Activated T-helper 9 cell treated with anti-CD3 and anti-CD28 coated beads, Interleukin-2, amount 50 U/mL, for 16 hours (primary cell): ENCODE measurements at regions not wholly inside any gene's neighbourhood (a gene's known extent, or its start where the extent isn't known, plus 50 kb on each side); places are given as distances from the start of the nearest gene placed in this dataset.
"Not testable (repeated sequence)": the region's sequence is repeated elsewhere in the genome, so short reads cannot be mapped to it uniquely, and the experiment has no call there.

Source experiments
- DNase-seq: peaks from one replicate; pipeline ENCODE4 v3.0.0-alpha.2; 2020; ENCODE audit warnings: low read depth

DNA sequence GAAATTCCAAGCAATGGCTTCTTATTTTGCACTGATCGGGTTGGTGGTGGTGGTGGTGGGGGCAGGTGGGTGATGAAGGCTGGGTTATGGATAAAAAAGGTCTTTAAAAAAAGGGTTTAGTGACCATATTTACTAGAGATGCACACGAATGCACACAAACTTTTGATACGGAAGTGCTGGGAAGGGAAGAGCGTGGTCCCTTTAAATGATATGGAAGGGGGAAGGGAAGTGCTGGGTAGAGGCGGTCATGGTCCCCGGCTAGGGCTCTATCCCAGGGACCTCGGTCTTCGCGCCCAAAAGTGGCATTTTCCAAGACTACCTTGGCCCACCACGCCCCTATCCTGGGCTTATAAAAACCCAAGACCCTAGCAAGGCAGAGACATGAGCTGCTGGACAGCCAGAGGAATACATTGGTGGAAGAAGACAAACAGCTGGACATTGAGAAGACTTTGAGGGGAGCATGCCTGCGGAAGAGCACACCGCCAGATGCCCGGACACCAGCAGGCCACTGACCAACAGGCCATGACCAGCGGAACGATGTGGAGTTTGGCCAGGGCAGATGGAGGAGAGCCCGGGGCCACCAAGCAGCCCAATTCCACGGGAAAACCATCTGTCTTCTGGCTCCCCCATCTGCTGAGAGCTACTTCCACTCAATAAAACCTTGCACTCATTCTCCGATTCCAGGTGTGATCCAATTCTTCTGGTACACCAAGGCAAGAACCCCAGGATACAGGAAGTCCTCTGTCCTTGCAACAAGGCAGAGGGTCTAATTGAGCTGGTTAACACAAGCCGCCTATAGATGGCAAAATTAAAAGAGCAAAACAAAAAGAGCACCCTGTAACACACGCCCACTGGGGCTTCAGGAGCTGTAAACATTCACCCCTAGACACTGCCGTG lies 1720.2 kb downstream of the MRPL39 start:
- no peak for DNase-seq

DNA sequence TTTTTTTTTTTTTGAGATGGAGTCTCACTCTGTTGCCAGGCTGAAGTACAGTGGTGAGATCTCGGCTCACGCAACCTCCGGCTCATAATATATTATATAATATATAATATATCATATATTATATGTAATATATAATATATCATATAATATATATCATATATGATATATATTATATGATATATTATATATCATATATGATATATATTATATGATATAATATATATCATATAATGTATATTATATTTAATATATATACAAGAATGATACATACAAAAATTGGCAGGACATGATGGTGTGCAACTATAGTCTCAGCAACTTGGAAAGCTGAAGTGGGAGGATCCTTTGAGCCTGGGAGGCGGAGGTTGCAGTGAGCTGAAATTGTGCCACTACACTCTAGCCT lies 1725.5 kb downstream of the MRPL39 start:
- no peak for DNase-seq

DNA sequence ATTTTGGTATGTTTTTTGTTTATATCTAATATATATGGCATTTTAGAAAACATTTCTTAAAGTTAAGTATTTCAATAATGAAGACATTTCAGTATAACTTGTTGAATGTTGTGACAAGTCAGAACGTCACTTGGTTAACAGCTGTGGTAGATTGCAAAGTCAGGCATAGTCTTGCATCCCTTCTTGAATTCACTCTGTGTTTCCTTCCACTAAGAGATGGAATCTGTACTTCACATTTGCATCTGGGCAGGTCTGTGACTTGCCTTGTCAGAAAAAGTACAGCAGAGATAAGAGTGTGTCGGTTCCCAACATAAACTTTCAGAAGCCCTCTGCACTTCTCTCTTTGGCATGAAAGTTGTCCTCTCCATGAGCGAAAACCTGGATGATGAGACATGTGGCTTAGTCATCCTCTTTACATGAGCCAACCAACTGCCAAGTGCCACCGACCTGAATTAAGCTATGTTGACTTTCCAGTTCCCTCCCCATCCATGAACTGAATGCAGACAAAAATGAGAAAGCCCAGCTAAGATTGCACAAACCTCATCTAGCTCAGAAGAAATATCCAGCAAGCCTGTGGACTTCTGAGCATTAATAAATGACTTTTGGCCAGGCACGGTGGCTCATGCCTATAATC lies 1730.2 kb downstream of the MRPL39 start:
- no peak for DNase-seq

DNA sequence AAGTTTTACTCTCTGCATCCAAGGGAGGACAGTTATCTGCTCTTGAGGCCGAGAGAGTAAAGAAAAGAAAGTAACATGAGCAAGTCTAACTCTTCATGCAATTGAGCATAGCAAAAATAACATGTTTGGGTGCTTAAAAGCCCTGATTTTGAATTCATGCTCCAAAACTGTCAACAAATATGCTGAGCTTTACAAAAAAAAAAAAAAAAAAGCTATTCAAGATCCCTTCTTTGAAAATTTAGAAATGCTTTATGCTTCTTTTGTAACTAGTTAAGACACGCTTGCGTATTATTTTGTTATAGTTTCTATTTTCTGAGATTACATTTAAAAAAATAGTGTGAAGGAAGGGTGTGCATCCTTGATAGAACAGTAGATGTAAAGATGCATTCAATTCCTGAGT lies 1733.0 kb downstream of the MRPL39 start:
- DNase-seq: no peak

DNA sequence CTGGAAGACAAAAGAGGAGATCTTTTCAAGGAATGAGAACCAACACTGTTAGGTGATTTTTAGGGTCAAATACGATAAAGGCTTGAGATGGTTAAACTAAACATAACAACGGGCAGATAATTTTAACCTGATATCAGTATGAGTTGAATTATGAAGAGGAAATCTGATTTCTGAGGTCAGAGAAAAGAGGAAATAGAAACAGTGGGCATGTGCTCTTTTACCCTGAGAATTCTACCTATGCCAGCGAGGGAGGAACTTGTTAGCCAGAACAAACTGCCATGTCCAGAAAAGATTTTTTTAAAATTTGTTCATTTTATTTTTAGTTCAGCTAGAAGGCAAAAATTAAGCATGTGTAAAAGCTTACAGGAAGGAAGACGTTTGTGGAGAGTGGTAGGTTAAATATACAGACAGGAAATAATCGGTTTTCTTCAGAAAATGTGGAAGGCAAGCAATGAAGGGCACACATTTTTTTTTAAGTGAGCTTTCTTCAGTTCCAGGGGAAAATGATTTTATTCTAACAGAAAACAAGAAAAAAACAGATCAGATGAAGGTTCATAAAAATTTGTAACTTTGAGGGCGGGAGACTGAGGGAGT lies 1745.3 kb downstream of the MRPL39 start:
- DNase-seq: no peak

DNA sequence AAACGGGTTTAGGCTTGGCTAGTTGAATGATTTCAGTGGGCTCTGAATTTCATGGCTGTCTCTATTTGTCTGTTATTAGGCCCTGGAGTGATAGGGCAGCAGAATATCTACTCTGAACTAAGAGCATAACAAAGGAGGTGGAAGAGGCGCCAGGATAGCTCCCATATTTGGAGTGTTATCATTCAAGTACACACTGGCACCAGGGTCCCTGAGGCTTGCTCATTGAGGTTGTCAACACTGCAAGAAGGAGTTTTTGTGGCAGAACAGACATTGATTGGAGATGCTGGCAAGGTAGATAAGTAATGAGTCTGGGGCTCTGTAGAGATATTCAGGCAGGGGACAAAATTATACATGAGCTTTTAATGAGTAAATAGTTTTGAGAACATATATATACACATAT lies 1748.4 kb downstream of the MRPL39 start:
- DNase-seq: no peak

DNA sequence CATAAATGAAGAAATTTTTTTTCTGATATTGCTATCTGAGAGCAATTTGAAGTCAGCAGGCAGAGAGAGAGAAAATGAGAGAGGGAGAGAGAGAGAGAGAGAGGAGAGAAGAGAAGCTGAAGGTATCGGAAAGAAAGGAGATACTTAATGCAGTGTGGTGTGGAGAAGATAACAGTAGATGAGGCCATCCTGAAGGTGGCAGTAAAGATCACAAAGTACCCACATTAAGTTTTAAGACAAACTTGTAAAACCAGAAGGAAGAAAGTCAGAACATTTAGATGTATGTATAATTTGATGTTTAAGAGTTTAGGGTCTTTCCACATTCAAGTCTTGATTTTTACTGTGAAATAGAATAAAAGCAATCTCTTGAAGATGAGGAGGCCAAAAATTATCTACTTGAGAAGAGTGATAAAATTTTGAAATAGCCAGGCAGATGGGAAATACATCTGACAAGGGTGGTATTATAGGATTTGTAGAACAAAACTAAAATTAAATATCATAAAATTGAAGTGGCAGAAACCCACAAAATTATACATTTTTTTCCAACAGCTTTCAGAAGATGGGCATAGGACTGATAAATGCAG lies 1753.4 kb downstream of the MRPL39 start:
- DNase-seq: no peak

DNA sequence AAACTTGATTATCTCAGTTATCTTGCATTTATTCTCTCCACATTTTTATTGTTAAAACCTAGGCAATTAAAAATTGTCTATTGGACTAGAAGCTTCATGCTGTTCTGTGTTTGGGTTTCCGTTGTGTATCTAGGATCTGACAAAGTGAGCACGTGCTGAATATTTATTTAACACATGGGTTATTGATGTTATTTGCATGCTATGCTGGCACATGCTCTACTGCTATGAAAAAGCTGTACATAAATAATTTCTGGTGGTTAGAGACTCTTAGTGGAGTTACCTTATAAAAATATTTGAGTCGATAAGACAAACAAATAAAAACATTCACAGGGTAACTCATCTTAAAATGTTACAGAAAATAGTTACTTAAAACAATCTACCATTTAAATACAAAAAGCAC lies 1769.7 kb downstream of the MRPL39 start:
- DNase-seq: no peak

DNA sequence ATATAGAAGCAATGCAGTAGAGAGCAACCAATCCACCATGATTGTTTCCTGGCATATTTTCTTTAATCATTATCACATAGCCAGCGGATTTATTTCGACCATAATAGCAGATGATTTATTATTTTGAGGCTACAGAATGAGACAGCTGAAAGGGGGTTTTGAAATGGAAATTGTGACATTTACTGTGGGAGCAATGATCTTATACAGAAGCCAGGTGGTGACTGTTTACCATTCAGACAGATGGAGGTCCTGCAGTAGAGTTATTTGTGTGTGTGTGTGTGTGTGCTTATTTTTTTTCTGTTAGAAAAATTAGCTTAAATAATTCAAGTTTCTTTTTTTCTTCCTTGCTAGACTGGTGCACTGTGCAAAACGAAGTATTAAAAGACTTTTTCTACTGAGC lies 1784.5 kb downstream of the MRPL39 start:
- no peak for DNase-seq

DNA sequence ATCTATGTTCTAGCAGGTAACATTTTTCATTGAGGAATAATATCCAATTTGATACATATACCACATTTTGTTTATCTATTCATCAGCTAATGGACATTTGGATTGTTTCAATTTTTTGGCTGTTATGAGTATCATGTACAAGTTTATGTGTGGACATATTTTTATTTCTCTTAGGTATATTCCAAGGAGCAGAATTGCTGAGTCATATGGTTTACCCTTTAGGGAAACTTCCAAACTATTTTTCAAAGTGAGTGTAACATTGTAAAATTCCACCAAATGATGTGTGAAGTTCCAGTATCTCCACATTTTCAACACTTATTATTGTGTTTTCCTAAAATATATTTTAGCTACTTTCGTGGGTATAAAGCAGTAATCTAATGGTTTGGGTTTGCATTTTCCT lies 1789.9 kb downstream of the MRPL39 start:
- no peak for DNase-seq

DNA sequence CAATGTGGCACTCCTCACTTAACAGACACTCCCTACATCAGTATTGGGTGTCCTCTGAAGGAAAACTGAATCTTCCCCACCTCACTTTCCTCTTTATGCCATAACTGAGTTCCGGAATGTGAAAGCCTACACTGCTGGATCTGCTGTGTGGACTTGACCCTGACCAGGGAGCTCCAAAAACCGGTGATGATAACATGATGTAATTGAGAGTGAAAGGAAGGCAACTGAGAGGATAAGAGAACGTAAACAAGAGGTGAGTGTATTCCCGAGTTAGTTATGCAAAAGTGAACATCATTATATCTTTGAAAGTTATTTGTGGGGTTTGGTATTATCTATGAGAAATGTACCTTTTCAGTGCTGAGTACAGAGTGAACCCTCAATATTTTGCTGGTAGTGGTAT lies 1794.8 kb downstream of the MRPL39 start:
- no peak for DNase-seq

DNA sequence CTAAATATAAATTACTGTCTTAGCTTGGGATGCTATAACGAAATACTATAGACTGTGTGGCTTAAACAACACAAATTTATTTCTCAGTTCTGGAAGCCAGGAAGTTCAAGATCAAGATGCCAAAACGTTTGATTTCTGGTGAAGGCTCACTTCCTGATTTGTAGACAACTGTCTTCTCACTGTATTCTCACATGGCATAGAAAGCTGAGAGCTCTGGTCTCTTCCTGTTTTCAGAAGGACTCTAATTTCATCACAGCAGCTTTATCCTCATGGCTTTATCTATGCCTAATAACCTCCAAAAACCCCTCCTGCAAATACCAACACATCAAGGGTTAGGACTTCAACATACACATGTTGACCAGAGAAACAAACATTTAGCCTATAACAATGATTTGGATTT lies 1795.5 kb downstream of the MRPL39 start:
- DNase-seq: no peak

DNA sequence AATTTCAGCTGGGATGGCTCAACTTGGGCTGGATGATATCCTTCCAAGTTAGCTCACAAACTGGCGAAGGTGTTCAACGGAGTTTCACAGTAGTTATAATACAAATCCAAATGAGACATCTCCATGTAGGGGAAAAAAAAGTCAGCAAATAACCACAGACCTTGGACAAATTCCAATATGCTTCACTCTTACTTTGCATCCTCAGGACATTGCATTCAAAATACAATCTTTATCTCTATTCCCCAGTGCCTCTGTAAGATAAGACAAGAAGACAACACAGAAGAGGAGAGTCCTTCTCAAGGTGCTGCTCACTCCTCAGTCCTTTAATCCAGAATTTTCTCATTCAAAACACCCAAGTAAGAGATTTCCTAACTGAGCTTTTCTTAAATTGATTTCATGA lies 1797.7 kb downstream of the MRPL39 start:
- no peak for DNase-seq

DNA sequence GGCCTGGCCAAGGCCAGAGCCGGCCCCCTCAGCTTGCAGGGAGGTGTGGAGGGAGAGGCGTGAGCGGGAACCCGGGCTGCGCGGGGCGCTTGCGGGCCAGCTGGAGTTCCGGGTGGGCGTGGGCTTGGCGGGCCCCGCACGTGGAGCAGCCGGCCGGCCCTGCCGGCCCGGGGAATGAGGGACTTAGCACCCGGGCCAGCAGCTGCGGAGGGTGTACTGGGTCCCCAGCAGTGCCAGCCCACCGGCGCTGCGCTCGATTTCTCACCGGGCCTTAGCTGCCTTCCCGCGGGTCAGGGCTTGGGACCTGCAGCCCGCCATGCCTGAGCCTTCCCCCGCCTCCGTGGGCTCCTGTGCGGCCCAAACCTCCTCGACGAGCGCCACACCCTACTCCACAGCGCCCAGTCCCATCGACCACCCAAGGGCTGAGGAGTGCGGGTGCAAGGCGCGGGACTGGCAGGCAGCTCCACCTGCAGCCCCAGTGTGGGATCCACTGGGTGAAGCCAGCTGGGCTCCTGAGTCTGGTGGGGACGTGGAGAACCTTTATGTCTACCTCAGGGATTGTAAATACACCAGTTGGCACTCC lies 1800.2 kb downstream of the MRPL39 start:
- not testable (repeated sequence) for DNase-seq

DNA sequence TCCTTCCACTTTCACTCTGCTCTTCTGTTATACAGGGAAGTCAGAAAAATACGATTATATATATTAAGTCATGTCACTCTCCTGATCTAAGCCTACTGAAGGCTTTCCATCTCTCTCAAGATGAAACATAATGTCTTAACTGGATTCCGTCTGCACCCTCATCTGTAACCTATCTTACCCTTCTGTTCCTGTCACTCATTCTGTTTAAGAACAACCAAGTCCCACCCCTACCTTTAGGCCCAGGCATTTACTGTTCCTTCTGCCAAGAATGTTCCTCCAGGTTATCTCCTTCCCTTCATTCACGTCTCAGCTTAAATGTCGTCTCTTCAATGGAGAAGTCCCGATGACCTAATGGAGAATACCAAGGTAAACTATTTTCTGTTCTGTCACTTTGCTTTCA lies 1802.4 kb downstream of the MRPL39 start:
- no peak for DNase-seq

DNA sequence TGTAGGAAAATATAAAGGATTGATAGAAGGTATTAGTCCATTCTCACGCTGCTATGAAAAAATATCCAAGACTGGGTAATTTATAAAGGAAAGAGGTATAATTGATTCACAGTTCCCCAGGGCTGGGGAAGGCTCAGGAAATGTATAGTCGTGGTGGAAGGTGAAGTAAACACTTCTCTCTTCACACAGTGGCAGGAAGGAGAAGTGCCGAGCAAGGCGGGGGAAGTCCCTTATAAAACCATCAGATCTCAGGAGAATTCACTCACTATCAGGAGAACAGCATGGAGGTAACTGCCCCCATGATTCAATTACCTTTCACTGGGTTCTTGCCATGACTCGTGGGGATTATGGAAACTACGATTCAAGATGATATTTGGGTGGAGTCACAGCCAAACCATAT lies 1806.0 kb downstream of the MRPL39 start:
- DNase-seq: no peak

DNA sequence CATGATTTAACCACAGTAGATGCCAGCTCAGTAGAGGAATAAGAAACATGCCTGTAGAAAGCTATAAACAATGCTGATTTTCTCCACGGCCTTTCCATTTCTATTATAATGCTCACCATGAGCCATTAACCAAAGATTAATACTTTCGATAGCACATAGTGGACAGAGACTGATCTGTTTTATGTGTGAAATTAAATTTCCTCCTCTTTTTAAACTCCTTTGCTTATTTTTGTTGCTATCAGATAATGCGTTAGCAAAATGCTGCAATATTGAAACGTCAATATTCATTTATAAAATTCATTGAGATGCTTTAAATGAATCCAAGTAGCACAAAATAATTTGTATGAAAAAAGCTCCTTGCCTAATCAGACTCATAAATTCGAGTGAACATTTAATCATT lies 1807.9 kb downstream of the MRPL39 start:
- DNase-seq: no peak

DNA sequence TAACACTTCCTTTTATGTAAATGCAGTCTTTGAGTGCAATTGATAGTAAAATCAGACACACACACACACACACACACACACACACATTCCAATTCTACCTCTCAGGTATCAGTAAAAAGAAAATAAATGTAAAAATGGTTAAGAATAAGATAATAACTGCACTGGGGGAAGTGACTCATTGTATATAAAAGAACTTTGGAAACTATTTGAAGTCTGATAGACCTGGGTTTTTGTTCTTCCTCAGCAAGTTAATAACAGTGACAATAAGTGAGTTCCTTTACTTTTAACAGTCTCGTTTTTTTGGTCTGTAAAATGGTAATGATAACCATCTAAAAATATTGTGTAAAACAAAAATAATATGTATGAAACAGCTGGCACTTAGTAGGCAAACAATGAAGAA lies 1815.0 kb downstream of the MRPL39 start:
- no peak for DNase-seq

DNA sequence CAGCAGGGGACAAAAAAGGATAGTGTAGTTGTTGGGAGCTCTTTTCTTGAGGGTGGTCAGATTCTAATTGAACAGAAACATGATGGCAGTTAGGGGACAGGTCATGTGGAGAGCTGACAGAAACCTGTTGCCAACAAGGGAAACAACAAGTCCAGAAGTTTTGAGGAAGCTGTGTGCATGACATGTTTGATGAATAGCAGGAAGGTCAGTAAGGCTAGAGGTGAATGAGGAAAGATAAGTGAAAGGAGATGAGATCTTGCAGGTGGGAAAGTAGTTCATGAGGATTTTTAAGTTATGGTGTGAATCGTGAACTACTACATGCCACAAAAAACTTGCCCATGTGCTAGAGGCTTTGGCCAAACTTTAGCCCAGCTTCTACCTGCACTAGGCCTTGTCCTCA lies 1817.4 kb downstream of the MRPL39 start:
- no peak for DNase-seq

DNA sequence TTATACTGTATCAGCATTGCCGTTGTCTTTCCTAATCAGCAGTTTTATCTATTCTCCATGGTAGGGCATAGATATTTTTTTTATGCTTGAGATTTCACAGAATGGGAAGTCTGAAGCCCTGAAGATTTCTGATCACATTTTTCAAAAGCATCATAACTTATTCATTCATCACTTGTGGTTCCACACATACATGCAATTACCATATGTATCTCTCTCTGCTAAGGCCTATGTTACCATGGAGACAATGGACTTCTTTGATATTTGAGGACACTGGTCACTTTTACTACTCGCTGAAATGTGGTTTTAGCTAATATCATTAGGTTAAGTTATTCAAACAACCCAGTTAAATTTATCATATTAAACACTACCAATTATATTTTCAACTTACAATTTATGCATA lies 1827.0 kb downstream of the MRPL39 start:
- DNase-seq: no peak

DNA sequence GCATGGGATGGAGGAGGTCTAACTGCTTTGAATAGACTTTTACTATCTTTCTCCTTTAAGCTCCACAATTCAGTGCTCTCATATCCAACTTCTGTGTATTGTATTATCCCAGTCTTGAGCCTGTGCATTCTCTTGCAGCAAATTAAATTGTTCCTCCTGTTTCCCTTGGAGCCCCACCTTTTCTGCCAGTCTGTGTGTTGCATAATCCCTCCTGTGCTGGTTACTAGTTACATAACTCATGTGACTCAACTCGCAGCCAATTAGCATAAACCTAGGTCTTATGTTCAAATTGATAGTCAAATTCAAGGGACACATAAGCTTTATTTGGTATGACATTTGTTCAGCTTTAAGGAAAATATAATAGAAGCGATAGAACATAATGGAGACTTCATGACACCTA lies 1863.5 kb downstream of the MRPL39 start:
- DNase-seq: no peak

DNA sequence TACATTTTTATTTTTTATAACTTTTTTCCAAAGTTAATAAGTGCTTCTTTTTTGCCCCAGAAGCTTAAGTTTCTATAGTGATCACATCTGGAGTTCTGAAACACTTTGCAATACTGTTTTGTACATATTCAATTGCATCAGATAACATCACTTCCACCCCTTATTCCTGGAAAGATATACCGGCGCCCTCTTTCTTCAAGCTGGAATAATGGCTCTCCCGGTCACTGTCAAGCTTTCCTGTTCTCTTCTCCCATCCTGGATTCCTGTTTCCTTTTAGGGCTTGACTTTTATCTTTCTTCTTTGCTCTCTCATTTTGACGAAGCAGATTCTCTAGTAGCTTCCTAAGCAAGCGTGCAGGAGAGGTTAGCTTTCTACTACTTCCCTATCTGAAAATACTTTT lies 1866.8 kb downstream of the MRPL39 start:
- DNase-seq: no peak

DNA sequence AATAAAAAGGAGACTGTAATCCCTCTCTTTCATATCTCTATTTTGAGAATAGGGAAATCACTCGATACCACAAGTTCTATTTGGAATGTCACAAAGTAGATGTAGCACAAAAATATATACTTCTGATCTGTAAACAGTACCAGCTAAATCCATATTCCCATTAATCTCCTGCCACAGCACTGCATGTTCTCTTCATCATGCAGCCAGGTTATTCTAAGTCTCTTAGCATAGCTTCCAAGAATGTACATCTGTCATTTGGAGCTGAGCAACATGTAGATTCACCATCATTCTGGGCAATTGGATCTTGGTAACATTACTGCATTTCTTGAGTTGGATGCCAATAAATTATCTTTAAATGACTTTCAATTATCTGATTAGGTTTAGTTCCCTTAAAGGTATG lies 1874.5 kb downstream of the MRPL39 start:
- no peak for DNase-seq
